Skin of body (tissue), 1 donor: ENCODE measurements at regions not wholly inside any gene's neighbourhood (a gene's known extent, or its start where the extent isn't known, plus 50 kb on each side); places are given as distances from the start of the nearest gene placed in this dataset.

Experiments used
- DNase-seq: peaks from one replicate; lab custom pipeline; 2025; lab: John Stamatoyannopoulos, UW

DNA sequence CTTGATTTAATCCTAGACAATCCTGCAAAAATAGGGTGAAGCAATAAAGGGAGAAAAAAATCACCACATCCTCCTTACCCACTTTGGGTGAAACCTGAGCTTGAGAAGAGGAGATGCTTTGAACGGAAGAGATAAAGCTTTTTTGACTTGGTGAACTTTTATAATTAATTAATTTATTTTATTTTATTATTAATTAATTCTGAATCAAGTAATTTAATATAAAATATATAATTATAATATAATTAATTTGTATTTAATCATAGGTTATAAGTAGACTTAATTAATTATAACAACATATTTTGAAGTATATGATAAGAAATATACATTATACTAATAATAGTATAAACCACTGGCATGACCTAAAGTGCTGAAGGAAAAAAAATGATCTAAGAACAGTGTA lies 2164.8 kb downstream of the LRRC4C start:
- DNase-seq: no peak

DNA sequence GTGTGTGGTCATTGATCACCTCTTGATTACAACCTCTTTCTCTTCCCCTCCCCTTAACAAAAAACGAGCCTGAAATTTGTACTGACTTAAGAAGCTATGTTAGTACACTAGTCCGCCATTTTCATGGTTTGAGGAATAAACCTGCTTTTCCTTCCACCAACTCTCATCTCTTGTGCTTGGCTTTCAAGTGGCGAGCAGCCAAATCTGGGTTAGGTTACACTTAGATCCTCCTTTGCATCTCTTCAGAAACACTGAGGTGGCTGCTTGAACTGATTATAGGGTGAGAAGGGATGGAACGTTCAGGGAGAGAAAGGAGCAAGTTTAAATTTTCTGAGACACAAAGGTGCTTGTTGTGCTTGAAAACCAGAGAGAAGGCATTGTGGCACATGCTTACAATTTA lies 2171.4 kb downstream of the LRRC4C start:
- no peak for DNase-seq

DNA sequence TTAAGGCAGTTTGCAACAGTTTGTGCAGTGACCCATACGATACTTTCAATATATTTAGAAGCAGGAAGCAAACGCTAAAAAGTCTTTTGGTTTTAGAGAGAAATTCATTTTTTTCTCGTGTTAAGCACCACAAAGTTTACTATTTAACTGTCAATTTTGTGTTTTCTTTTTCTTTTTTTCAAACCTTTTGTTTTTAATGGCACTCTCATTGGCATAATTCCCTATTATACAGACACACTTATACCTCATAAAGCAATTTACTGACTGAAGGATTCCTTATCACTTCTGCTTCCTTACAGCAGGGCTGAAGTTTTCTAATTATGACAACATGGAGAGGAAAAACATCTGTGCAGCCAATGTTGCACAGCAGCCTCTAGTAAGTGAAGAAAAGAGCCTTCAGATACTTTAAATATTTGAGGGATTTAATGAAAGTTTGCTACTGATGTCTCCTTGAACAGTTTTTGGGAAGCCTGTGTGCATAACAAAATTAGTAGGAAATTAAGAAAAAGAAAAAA lies 2191.2 kb downstream of the LRRC4C start:
- no peak for DNase-seq

DNA sequence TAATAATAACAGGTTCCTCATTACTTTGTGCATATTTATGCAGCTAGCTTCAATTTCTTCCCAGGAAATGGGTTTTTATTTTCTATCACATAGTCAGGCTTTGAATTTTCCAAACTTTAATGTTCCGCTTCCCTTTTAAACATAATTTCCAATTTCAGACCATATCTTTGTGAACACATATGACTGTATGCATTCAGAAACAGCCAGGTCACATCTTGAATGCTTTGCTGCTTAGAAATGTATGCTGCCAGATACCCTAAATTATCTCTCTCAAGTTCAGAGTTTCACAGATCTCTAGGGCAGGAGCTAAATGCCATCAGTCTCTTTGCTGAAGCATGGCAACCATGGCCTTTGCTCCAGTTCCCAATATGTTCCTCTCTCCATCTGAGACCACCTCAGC lies 2203.8 kb downstream of the LRRC4C start:
- DNase-seq: no peak

DNA sequence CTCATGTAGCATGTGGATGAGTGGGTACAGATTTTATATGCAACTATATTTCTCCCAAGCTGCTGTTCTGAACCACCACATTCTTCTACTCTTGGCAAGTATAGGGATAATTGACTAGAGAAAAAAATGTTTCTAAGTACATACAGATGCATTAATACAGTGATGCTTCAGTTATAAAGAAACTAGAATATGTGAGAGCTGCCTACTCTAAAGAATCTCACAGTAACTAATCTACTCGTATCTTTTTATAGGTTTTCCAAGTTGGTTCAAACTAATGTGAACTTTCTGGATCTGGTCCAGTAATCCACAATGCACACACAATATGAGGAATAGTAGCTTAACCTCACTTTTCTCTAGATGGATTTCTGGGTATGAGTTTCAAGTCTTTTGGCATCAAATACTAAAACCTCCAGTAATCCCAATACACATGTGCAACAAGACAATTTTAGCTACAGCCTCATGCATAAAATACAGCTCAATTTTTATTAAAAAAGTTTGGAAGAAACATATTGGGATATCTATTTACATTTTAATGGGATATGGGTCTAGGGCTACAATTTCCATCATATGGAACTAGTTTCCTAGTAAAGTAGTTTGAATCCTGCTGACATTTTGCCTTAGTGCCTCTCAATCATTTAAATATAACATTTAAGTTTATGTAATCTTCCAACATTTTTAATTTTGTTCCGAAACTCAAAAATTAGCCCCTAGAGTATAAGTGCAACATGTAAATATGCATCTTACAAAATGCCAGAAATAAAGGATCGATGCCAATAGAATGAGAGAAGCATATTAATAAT lies 2209.7 kb downstream of the LRRC4C start:
- peak; percentile 84 for DNase-seq

DNA sequence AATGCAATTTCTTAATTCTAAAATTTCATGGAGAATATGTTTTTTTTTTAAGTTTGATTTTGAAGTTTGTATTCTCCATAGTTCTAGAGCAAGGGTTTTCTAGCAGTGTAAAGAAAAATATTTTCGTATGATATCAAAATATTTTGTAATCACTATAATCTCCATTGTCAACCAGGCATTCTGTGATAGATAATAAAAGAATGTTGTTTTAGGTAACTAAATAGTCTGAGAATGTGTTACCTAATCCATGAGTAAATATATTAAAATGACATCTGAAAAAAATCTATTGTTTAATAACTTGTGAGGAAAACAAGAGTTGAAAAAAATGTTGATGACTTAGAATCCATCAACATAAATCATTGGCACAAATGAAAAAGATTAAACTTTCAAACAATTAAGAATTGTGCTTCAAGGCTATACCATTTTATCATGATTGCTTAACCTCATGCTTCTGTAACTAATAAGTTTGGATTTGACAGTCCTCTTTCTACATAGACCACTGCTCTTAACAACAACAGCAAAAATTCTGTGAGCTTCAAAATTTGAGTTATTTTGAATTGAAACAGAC lies 2211.8 kb downstream of the LRRC4C start:
- no peak for DNase-seq

GRCh38 chr11:39239553-39239952 lies 2219.9 kb downstream of the LRRC4C start:
- DNase-seq: no peak

GRCh38 chr11:39236916-39237315 lies 2222.5 kb downstream of the LRRC4C start:
- no peak for DNase-seq

DNA sequence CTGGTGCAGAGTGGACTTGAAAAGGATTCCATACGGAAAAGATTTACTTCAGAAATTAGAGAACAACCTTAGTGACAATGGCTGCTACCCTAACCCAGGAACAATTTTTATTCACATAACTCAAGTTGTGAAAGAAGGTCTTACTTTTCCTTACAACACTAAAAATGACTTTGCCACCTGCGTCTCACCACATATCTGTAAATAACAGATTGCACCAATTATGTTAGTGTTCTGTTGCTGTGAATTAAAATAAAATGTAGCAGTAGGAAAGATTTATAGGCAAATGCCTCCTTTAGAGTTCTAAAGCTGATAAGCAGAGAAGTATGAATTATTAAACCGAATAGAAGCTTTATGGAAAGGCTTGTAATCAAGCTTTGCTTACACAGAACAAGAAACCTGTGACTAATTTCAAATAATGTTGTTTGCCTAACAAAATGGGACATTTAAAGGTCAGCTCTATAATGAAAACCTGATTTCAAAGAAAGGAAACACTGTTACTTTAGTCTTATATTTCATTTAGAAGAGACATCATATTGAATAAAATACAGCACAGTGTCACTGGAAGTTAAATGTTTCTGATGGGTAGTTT lies 2237.8 kb downstream of the LRRC4C start:
- DNase-seq: no peak

DNA sequence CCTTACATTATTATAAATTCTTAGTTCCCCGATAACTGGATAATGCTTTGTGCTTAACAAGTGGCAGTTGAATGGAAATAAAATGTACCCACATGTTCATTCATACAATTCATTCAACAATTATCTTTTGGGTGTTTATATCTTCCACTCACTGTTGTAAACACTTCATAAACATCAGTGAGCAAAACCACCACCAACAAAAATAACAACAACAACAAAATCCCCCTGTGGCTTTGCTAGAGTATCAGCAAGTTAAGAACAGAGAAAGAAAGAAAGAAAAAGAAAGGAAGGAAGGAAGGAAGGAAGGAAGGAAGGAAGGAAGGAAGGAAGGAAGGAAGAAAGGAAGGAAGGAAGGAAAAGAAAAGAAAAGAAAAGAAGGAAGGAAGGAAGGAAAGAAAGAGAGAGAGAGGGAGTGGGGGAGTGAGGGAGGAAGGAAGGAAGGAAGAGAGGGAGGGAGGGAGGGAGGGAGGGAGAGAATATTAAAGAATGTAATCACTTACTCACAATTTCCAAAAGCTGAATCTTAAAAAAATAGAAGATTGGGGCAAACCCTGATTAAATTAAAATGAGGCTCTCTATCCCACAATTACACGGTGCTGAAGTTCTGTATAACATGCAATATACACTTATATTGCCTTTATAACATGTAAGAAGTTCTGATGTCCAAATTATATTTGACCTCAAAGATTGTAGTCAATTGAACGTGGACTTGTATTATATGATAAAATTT lies 2238.8 kb downstream of the LRRC4C start:
- DNase-seq: no peak

- DNase-seq: no peak
Measured at GRCh38 chr11:39220069-39220468, 2239.4 kb downstream of the LRRC4C start.

DNA sequence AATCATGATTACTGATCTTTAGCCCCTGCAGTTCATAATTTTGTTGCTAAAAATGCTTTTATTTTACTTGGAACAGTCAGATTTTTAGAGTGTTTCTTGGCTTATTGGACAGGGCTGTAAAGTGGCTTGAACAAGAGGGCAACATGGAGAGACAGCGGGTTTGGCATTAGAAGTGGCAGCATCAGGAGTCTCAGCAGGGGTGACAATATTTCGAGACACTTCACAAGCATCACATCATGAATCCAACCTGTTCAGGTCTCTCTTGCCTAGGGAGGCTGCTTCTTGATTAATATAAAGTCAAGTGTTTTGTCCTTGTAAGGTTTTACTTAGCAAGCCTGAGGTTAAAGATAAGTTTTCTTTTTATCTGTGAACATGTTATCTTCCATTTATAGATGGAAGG lies 2249.5 kb downstream of the LRRC4C start:
- no peak for DNase-seq

GRCh38 chr11:39205236-39205995 lies 2254.0 kb downstream of the LRRC4C start:
- no peak for DNase-seq

DNA sequence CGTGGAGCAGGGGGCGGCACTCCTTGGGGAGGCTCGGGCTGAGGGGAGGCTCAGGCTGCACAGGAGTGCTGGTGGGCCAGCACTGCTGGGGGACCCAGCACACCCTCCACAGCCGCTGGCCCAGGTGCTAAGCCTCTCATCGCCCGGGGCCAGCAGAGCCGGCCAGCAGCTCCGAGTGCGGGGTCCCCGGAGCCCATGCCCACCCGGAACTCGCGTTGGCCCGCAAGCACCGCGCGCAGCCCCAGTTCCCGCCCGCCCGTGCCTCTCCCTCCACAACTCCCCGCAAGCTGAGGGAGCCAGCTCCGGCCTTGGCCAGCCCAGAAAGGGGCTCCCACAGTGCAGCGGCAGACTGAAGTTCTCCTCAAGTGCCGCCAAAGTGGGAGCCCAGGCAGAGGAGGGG lies 2266.8 kb downstream of the LRRC4C start:
- no peak for DNase-seq

GRCh38 chr11:39190751-39191150 lies 2268.7 kb downstream of the LRRC4C start:
- DNase-seq: no peak

DNA sequence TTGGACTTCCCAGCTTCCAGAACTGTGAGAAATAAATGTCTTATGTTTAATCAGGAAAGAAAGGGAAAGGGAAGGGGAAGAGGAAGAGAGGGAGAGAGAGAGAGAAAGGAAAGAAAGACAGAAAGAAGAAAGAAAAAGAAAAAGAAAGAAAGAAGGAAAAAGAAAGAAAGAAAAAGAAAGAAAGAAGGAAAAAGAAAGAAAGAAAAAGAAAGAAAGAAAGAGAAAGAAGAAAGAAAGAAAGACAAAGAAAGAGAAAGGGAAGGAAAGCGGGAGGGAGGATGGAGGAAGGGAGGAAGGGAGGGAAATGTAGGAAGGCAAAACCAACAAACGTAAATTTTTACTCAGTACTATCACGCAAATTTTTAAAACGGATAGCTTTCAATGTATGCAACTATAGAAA lies 2281.8 kb downstream of the LRRC4C start:
- DNase-seq: no peak

DNA sequence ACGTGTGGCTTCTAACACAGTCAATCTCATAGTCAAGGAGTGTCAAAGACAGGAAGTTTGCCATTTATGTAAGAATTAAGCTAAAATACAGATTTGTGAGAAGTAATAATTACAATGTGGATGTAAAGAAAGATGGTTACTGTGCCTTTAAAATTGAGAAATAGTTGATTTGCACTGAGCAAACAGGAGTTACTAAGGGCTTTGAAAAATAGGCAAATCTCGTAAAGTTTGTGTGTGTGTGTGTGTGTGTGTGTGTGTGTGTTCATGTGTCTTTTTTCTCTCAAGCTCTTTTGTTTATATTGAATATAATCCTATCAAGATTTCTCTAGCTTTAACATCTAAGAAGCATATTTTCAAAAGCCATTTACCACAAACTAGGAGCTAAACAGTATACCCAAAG lies 2284.5 kb downstream of the LRRC4C start:
- DNase-seq: no peak

DNA sequence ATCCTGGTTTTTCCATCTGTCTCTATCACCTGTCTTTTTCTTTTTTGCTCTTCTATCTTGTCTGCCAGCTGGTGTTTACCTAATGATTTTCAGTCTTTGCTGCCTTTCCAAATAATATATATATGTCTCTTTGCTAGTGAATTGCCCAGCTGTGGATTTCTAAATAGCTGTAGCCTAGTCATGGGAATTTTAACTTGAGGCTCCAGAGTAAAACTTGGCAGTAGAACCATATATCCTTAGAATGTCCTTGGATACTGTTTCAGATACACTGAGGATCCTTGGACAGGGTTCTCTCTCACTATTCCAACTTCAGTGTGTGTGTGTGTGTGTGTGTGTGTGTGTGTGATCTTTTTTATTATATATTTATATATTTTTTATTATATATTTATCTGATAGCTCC lies 2285.3 kb downstream of the LRRC4C start:
- DNase-seq: peak; percentile 33

- no peak for DNase-seq
Measured at GRCh38 chr11:39165021-39165420, 2294.4 kb downstream of the LRRC4C start.

DNA sequence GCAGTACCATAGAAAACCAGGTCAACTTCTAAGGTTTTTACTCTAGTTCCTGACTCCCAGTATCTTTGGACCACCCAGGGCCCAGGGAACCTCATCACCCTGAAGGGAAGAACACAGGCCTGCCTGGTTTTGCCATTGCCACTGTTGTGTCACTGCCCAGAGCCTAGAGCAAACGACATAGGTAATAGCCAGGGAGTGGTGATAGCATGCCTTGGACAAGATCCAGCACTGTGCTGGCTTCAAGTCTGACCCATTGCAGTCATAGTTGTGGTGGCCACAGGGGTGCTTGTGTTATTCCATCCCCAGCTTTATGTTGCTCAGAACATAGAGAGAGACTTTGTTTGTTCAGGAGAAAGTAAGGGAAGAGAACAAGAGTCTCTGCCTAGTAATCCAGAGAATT lies 2310.2 kb downstream of the LRRC4C start:
- no peak for DNase-seq

GRCh38 chr11:39145346-39145745 lies 2314.1 kb downstream of the LRRC4C start:
- no peak for DNase-seq
